HG02642 (cell line): ENCODE measurements at regions not wholly inside any gene's neighbourhood (a gene's known extent, or its start where the extent isn't known, plus 50 kb on each side); places are given as distances from the start of the nearest gene placed in this dataset.
"Not testable (repeated sequence)": the region's sequence is repeated elsewhere in the genome, so short reads cannot be mapped to it uniquely, and the experiment has no call there.

ENCODE experiments used
- ATAC-seq: cut with Tn5 transposase; IDR thresholded peaks from one replicate; pipeline ENCODE4 v1.9.1; 2021; ENCODE audit warnings: mild to moderate bottlenecking; ENCODE audit not compliant: unreplicated experiment, poor library complexity

- no peak for ATAC-seq
Measured at GRCh38 chr3:157921811-157922210, 184.4 kb downstream of the SHOX2 start.

DNA sequence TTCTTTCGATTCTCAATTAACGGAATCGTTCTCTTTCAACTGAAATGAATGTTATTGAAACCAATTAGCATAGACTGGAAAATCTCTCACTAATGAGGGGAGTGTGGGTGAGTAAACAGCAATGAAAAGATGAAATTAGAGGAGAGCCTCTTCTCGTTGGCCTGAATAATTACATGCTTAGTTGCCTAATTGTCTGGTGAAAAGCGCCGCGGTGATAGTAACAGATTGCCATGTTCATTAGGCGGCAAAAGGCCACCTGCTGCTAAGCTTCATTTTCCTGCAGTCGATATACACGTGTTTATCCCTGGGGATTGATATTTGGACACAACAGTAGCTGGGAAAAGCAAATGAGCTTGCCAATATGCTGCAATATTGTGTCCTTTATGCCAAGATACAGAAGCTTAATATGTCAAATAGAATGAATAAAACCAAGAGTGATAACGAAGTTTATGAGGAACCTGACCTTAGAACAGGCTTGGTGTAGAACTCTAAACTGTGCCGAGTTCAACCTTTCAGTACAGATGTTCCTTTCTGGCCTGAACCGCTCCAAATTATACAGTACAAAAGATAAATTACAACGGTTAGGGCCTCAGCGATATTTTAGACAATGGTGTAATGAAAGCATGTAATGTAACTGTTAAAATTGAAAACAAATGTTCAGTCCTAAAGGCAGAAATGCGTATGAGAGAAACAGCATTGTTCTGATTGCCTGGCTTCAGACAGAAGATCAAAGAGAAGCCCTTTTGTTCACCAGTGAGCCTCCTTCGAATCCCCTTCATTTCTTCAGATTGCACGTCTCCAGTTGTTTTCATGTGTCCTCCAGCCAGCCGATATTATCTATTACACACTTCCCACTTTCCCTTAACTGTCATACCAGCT is 185.2 kb downstream of the SHOX2 start:
- no peak for ATAC-seq

DNA sequence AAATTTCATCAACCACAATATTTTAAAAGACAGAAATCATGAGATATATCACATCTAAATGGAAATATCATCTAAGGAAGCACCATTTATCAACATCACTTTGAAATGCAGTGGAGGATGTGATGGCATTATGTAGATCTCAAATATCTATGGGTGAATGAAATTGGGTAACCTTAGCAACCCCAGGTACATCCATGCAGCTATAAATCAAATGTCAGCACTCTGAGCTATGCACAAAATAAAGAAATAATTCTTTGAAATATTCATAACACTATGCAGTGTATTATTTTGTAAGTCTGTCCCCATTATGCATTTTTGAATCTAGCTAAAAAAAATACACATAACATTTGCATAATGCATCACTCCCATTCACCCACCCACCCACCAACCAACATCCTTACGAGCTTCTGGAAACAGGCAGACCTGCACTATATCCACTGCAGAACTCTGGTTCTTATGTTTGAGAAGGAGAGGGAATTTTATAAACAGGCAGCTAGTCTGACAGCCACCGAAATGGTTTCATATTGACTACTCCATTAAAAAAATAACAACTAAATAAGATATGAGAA is 186.8 kb downstream of the SHOX2 start:
- no peak for ATAC-seq

GRCh38 chr3:157918402-157918801 is 187.8 kb downstream of the SHOX2 start:
- no peak for ATAC-seq

DNA sequence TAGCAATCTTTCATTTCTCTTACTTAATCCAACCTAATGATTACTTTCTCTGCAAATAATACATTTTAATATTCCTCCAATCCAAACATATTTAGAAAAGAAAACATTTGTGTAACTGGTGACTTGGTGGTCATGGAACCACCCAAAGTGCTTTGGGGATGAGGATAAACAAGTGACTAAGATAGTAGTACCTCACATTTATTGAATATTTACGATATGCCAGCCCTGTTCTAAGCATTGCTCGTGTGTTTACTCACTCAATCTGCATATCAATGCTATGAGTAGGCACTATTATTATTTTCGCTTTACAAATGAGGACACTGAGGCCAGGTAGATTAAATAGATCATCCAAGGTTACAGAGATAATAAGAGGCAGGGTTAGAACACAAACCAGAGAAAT is 189.5 kb downstream of the SHOX2 start:
- ATAC-seq = no peak

- ATAC-seq = no peak
Measured at GRCh38 chr3:157914882-157915281, 191.3 kb downstream of the SHOX2 start.

GRCh38 chr3:157913741-157914150 is 192.5 kb downstream of the SHOX2 start:
- ATAC-seq = no peak

DNA sequence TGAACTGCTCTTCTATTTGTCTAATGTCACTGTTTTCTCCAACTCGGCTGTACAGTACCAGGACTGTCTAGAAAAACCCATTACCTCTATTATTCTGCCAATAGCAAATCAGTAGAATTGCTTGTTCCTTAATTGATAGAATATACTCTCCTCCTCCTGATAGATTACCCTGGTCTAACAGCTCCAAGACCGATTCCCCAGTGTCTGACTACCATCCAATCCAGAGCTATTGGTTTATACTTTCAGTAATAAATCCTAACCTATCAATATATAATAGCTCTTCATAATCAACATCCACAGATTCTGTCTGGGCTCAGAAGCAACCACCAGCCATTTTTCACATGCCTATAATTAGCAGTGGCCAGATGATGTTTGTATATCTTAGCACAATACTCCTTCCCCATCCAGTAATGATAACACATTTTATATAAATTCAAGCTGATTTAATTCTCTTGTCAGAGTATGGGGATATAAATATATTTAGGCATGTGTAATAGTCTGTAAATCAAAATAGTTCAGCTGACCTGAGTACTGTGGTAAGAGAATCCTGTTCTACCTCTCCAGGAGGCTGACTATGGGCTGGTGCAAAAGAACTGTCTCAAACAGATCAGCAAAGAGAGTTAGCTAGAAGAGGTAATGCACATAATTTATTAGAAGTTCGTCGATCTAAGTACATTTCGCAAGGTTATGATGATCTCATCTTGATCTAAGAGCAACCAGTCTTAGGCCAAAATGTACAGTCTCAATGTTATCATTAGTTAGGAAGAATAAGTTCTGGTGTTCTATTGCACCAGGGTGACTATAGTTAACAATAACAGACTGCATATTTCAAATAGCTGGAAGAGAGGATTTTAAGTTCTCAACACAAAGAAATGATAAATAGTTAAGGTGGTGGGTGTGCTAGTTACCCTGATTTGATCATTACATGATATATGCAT is 193.4 kb downstream of the SHOX2 start:
- ATAC-seq = no peak

- ATAC-seq = no peak
Measured at GRCh38 chr3:157906627-157907026, 199.6 kb downstream of the SHOX2 start.

- ATAC-seq = no peak
Measured at GRCh38 chr3:157905885-157906284, 200.3 kb downstream of the SHOX2 start.

GRCh38 chr3:157902680-157903079 is 203.5 kb downstream of the SHOX2 start:
- not testable (repeated sequence) for ATAC-seq

GRCh38 chr3:157888040-157888439 is 218.2 kb downstream of the SHOX2 start:
- ATAC-seq = no peak

DNA sequence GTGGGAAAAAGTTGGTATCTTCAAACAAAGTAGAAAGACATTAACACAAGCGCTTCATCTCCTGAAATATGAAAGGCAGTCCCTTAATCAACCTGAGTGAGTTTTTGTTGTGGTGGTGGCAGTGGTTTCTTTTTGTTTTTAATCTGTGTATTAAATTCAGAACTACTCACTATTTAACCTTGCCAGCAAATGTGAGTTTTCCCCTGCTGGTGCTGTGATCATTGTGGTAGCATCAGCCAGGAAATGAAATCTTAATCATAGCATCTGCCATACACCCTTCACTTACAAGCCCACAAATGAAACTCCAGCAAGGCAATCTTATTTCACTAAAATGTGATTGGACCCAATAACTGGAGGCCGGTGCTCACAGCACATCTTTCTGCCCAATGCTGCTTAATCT is 229.7 kb downstream of the SHOX2 start:
- ATAC-seq = no peak

GRCh38 chr3:157872902-157873301 is 233.3 kb downstream of the SHOX2 start:
- no peak for ATAC-seq

DNA sequence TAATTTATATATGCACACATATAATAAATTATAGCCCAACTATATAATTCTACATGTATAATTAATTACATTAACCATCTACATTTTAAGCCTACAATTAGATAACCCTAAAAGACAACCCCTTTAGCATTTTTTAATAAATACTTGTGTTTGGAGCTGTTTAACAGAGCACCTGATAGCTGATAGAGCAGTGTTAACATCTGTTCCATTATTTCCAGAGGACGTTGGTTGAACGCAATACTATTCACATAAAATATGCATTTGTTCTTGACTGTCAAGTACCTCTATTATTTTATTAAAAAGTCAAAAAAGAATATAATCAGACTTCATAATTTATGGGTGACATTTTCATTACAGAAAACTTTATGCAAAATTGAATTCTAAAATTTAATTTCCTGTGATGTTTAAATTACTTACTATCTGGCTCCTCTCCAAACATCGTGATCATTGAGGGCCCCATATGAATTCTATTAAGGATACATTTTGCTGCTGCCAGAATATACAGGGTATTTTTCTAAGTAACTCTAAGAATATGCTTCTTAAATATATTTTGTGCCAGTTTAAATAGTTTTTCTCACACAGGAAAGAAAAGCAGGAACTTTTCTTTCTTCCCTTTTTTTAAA is 234.3 kb downstream of the SHOX2 start:
- no peak for ATAC-seq

DNA sequence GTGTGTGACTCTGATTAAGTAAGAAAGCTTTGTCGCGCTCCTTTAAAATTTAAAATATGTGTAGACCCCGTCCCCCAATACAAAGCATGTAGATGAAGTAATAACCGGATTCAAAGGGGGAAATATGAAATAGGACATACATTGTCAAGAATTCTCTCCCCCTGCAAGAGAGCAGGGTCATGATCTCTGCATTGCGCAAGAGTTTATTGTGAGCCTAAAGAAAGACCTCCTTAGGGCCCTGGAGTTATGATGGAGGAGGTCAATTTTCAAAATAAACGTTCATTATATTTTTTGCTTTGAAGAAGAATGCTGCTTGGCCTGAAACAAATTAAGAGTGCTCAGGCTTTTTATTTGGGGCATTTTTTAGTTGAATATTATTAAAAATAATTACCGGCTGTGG is 235.0 kb downstream of the SHOX2 start:
- ATAC-seq = no peak

DNA sequence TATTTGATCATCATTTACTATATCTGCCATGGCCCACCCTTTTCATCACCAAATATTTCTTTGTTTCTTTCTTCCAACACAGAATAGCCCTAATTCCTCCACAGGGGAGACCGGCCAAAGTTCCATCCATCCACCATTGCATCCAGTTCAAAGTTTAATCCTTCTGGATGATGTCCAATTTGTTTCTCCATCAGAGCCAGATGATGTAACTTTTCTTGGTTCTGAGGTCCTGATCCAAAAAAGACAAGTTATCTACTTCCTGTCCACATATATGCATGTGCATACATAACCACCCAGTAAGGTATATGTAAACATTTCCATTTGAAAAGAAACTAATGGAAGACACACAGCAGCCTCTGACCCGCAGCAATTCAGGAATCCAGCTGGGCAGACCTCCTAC is 237.3 kb downstream of the SHOX2 start:
- ATAC-seq = no peak

DNA sequence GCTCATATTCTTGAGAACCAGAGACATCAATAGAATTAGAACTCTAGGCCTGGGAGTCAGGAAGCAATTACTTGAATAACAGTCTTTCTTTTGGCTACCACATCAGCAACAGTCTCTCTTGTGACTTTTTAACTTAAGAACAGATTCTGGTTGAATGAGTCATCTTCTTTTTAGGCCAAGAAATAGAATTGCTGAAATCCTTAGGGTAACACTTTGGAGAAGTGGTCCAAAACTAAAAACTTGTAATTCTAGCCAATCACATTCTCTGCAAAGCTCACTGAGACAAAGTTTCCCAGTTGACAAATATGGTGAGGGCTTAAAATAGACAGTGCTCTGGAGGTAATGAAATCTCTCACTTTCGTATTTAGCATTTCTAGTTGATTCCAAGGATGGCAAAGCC is 238.0 kb downstream of the SHOX2 start:
- ATAC-seq = no peak

DNA sequence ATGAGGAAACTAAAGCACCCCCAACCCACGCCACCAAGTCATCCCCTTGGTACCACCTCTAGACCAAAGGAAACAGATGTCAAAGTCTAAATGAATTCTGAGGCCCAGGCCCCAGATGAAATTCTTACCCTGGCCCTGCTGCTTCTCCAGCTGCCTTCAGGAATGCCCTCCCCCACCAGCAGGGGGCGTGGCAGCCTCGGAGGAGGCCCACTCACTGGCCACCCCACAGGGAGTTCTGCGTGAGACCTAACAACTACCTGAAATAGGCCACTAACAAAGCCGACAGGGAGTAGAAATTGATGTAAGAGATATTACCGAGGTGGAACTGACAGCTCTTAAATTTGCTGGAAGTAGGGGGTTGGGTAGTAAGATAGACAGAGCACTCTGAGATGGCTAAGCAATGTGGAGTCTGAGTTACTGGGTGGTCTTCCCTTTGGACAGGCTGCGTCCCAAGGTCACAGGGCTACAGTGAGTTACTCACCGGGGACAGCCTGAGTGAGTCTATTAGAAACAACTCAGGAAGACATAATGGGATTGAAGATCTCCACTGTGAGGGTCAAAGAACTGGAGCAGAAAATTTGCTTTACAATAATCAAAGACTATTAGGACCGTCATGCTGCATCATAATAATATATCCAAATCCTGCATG is 240.7 kb downstream of the SHOX2 start:
- ATAC-seq = peak; percentile 92
